Lower lobe of right lung (tissue), 2 donors: ENCODE measurements at regions not wholly inside any gene's neighbourhood (a gene's known extent, or its start where the extent isn't known, plus 50 kb on each side); places are given as distances from the start of the nearest gene placed in this dataset.

Experiments used
- ATAC-seq, 2 donors: fragments of 200-7000 bp; cut with Tn5 transposase; one replicate each; pipeline ENCODE4 v1.9.1; 2020 to 2022; ENCODE audit warnings: mild to moderate bottlenecking in 2 of 2, moderate library complexity in 2 of 2
- DNase-seq: peaks from one replicate; pipeline ENCODE4 v3.0.0-alpha.2; 2020
- H3K27ac ChIP-seq: fragments of 200-600 bp; one replicate; pipeline ENCODE4 v1.8.0; 2022
- H3K27me3 ChIP-seq: fragments of 200-600 bp; one replicate; pipeline ENCODE4 v1.8.0; 2022; ENCODE audit warnings: low read depth
- H3K36me3 ChIP-seq: fragments of 200-600 bp; one replicate; pipeline ENCODE4 v1.8.0; 2022; ENCODE audit warnings: mild to moderate bottlenecking
- H3K4me1 ChIP-seq: fragments of 200-600 bp; one replicate; pipeline ENCODE4 v1.8.0; 2022
- H3K4me3 ChIP-seq: fragments of 200-600 bp; one replicate; pipeline ENCODE4 v1.8.0; 2022; ENCODE audit warnings: mild to moderate bottlenecking
- H3K9me3 ChIP-seq: fragments of 200-600 bp; one replicate; pipeline ENCODE4 v1.8.0; 2022
- CTCF ChIP-seq: fragments of 200-600 bp; IDR thresholded peaks from one replicate; pipeline ENCODE4 v1.8.0; 2022; ENCODE audit warnings: antibody characterized with exemption, mild to moderate bottlenecking
- intact Hi-C: fragments of 100-400 bp; cut with DNase I; formaldehyde crosslinking; loops from one replicate; pipeline ENCODE4 v1.11.0; 2022
- donor health status: DM: no; HTN: yes; CAD: no; lungs with severe emphysema.

GRCh38 chr6:164303102-164303964 is 888.8 kb downstream of the QKI start:
- H3K36me3 ChIP-seq = no peaks in the 10 kb centered on the region
- DNase-seq = no peak
- ATAC-seq = peak; percentile 14 to 34
- no peaks in the 10 kb centered on the region for H3K9me3 ChIP-seq
- no peak for TF ChIP-seq CTCF
- H3K4me1 ChIP-seq = no peaks in the 10 kb centered on the region
- H3K4me3 ChIP-seq = no peak overlapping the region
- no peaks in the 10 kb centered on the region for H3K27me3 ChIP-seq
- H3K27ac ChIP-seq = no peak overlapping the region
- intact Hi-C loops = no loop called here

GRCh38 chr6:164296411-164296810 is 881.9 kb downstream of the QKI start:
- Histone ChIP-seq H3K4me3 (no peak overlapping the region), H3K4me1 (no peaks in the 10 kb centered on the region), H3K27ac (no peak overlapping the region), H3K9me3 (peaks cover 5% of the 10 kb centered on the region), H3K36me3 (no peaks in the 10 kb centered on the region), H3K27me3 (no peaks in the 10 kb centered on the region)
- ATAC-seq = no peak
- DNase-seq = no peak
- no peak for TF ChIP-seq CTCF
- intact Hi-C loops = no loop called here

- H3K4me1 ChIP-seq = no peaks in the 10 kb centered on the region
- H3K9me3 ChIP-seq = peaks cover 10% of the 10 kb centered on the region
- intact Hi-C loops = no loop called here
- DNase-seq (no peak), ATAC-seq (no peak)
- no peaks in the 10 kb centered on the region for H3K27me3 ChIP-seq
- TF ChIP-seq CTCF = no peak
- H3K36me3 ChIP-seq = no peaks in the 10 kb centered on the region
- no peak overlapping the region for H3K27ac ChIP-seq
- no peak overlapping the region for H3K4me3 ChIP-seq
Measured at GRCh38 chr6:164294047-164294784, 879.7 kb downstream of the QKI start.

GRCh38 chr6:164291224-164291623 is 876.7 kb downstream of the QKI start:
- TF ChIP-seq CTCF = no peak

GRCh38 chr6:164290101-164290500 is 875.6 kb downstream of the QKI start:
- TF ChIP-seq CTCF = no peak
- Histone ChIP-seq H3K4me3 (no peak overlapping the region), H3K36me3 (no peaks in the 10 kb centered on the region), H3K27ac (no peak overlapping the region), H3K4me1 (no peaks in the 10 kb centered on the region), H3K9me3 (peaks cover 10% of the 10 kb centered on the region), H3K27me3 (no peaks in the 10 kb centered on the region)
- no peak for ATAC-seq
- intact Hi-C loops = no loop called here
- DNase-seq = no peak

More at GRCh38 chr6:164291224-164291623, 876.7 kb downstream of the QKI start:
- H3K4me3 ChIP-seq = no peak overlapping the region
- no peak for ATAC-seq
- no peaks in the 10 kb centered on the region for H3K4me1 ChIP-seq
- no peak overlapping the region for H3K27ac ChIP-seq
- DNase-seq = no peak
- no peaks in the 10 kb centered on the region for H3K36me3 ChIP-seq
- intact Hi-C loops = no loop called here
- H3K27me3 ChIP-seq = no peaks in the 10 kb centered on the region
- H3K9me3 ChIP-seq = peaks cover 10% of the 10 kb centered on the region
